Adrenal gland (tissue), 9 donors: ENCODE measurements at regions not wholly inside any gene's neighbourhood (a gene's known extent, or its start where the extent isn't known, plus 50 kb on each side); places are given as distances from the start of the nearest gene placed in this dataset.

Experiments used
- DNase-seq, 7 donors: peaks; one replicate each; pipeline ENCODE4 v3.0.0-alpha.2; 2019 to 2020
- H3K27ac ChIP-seq, 5 donors: fragments of 200-600 bp; sonication (generic) in 4 of 5; 1 replicate in 3 of 5; 2 replicates in 2 of 5; pipeline versions ENCODE4 v1.5.1 to v1.8.0; 2016 to 2020; ENCODE audit warnings: mild to moderate bottlenecking in 1 of 5
- H3K27me3 ChIP-seq: fragments of 200-600 bp; 2 replicates; pipeline ENCODE4 v1.8.0; 2021
- H3K36me3 ChIP-seq, 2 donors: fragments of 200-600 bp; replicated peaks in 1 of 2; 1 replicate in 1 of 2; 2 replicates in 1 of 2; pipeline versions ENCODE4 v1.5.1 to v1.8.0; 2018 to 2022
- H3K4me1 ChIP-seq, 2 donors: fragments of 200-600 bp; replicated peaks in 1 of 2; 1 replicate in 1 of 2; 2 replicates in 1 of 2; pipeline versions ENCODE4 v1.5.1 to v1.8.0; 2018 to 2021
- H3K4me3 ChIP-seq, 4 donors: fragments of 200-600 bp; sonication (generic) in 3 of 4; one replicate each; pipeline ENCODE4 v1.5.1; 2016 to 2018
- H3K9me3 ChIP-seq, 3 donors: fragments of 200-600 bp; sonication (generic) in 1 of 3; replicated peaks in 1 of 3; 1 replicate in 2 of 3; 2 replicates in 1 of 3; pipeline versions ENCODE4 v1.5.1 to v1.8.0; 2016 to 2021
- CTCF ChIP-seq, 6 experiments: fragments of 450-650 bp in 4 of 6; fragments of 200-600 bp in 2 of 6; sonication (generic) in 1 of 6; IDR thresholded peaks; 1 replicate in 5 of 6; 2 replicates in 1 of 6; pipeline versions ENCODE4 v1.5.1 to v1.8.0; 2016 to 2021; ENCODE audit warnings: antibody characterized with exemption in 6 of 6, mild to moderate bottlenecking in 2 of 6, moderate library complexity in 1 of 6
- POLR2A ChIP-seq, 2 donors: fragments of 450-650 bp; IDR thresholded peaks; one replicate each; pipeline ENCODE4 v1.6.1; 2017; ENCODE audit warnings: antibody characterized with exemption in 2 of 2, mild to moderate bottlenecking in 2 of 2, moderate library complexity in 1 of 2
- WGBS, 4 donors: extraction: QIAGEN DNeasy Blood & Tissue Kit in 2 of 4; methylation state at CpG; one replicate each; pipeline versions ENCODE4 v1.1.5 to v1.1.7; 2013 to 2017; 5-methylcytosine and 5-hydroxymethylcytosine counted together
- intact Hi-C, 2 donors: fragments of 100-400 bp; cut with DNase I; formaldehyde crosslinking; loops; one replicate each; pipeline versions ENCODE4 v1.14.1 to v1.15.0; 2022 to 2023
- donor health status: healthy with polysubstance abuse.
- donor health status: Bipolar disorder and iron deficiency.
- donor health status: DM: yes; HTN: yes; CAD: no.
- donor health status: DM: no; HTN: no; CAD: no.
- donor health status: DM: no; HTN: no; CAD: no.

GRCh38 chr5:117177302-117177701 is 602.7 kb upstream of the SEMA6A start:
- Histone ChIP-seq H3K36me3 (no peaks in the 10 kb centered on the region), H3K4me1 (no peaks in the 10 kb centered on the region), H3K9me3 (peaks cover 0 to under 1% (median 0%) of the 10 kb centered on the region in 3 donors), H3K27me3 (no peaks in the 10 kb centered on the region), H3K4me3 (no peak overlapping the region), H3K27ac (no peak overlapping the region)
- DNase-seq, result no peak
- WGBS, 4 donors, result 74 to 94% (median 85%) methylated on average over 1 of the region's 1 CpG
- intact Hi-C loops, result no loop called here
- TF ChIP-seq POLR2A (IDR thresholded peaks at IDR 0.05), result no peak
- no peak for TF ChIP-seq CTCF (IDR thresholded peaks at IDR 0.05)

GRCh38 chr5:117165068-117165467 is 590.4 kb upstream of the SEMA6A start:
- Histone ChIP-seq H3K4me3 (no peak overlapping the region), H3K27me3 (no peaks in the 10 kb centered on the region), H3K36me3 (no peaks in the 10 kb centered on the region), H3K27ac (no peak overlapping the region), H3K9me3 (no peaks in the 10 kb centered on the region), H3K4me1 (no peaks in the 10 kb centered on the region)
- 95 to 97% (median 96%) methylated on average over 4 of the region's 4 CpGs for WGBS, 4 donors
- DNase-seq, result no peak
- no peak for TF ChIP-seq CTCF (IDR thresholded peaks at IDR 0.05)
- no peak for TF ChIP-seq POLR2A (IDR thresholded peaks at IDR 0.05)
- intact Hi-C loops, result no loop called here

GRCh38 chr5:117161718-117162335 is 587.2 kb upstream of the SEMA6A start:
- H3K4me1 ChIP-seq, result no peaks in the 10 kb centered on the region
- no peaks in the 10 kb centered on the region for H3K36me3 ChIP-seq
- H3K4me3 ChIP-seq, result no peak overlapping the region
- intact Hi-C loops, result no loop called here
- H3K9me3 ChIP-seq, result no peaks in the 10 kb centered on the region
- no peak overlapping the region for H3K27ac ChIP-seq
- TF ChIP-seq CTCF (IDR thresholded peaks at IDR 0.05) (no peak), POLR2A (IDR thresholded peaks at IDR 0.05) (no peak)
- H3K27me3 ChIP-seq, result no peaks in the 10 kb centered on the region
- no peak for DNase-seq
- WGBS, 4 donors, result 66 to 78% (median 71%) methylated on average over 7 of the region's 7 CpGs

- no peaks in the 10 kb centered on the region for H3K9me3 ChIP-seq
- intact Hi-C loops, result no loop called here
- no peaks in the 10 kb centered on the region for H3K27me3 ChIP-seq
- H3K27ac ChIP-seq, result no peak overlapping the region
- no peak overlapping the region for H3K4me3 ChIP-seq
- no peaks in the 10 kb centered on the region for H3K4me1 ChIP-seq
- 52 to 62% (median 57%) methylated on average over 2 of the region's 2 CpGs for WGBS, 4 donors
- H3K36me3 ChIP-seq, result no peaks in the 10 kb centered on the region
- TF ChIP-seq POLR2A (IDR thresholded peaks at IDR 0.05) (no peak), CTCF (IDR thresholded peaks at IDR 0.05) (no peak)
- DNase-seq, result no peak
These were observed 585.8 kb upstream of the SEMA6A start for GRCh38 chr5:117160391-117160790.
